Esophagus muscularis mucosa (tissue), 4 donors: ENCODE measurements at regions not wholly inside any gene's neighbourhood (a gene's known extent, or its start where the extent isn't known, plus 50 kb on each side); places are given as distances from the start of the nearest gene placed in this dataset.

Source experiments
- DNase-seq: peaks from one replicate; pipeline ENCODE4 v3.0.0-alpha.2; 2017; ENCODE audit errors: extremely low spot score
- H3K27ac ChIP-seq, 4 donors: fragments of 200-600 bp; sonication (generic); replicated peaks in 1 of 4; 1 replicate in 3 of 4; 2 replicates in 1 of 4; pipeline ENCODE4 v1.5.1; 2016 to 2019; ENCODE audit warnings: mild to moderate bottlenecking in 1 of 4
- H3K27me3 ChIP-seq, 4 donors: fragments of 200-600 bp; sonication (generic); one replicate each; pipeline versions ENCODE4 v1.5.1 to v1.6.0; 2016 to 2019
- H3K36me3 ChIP-seq, 4 donors: fragments of 200-600 bp; sonication (generic); one replicate each; pipeline ENCODE4 v1.5.1; 2016 to 2019
- H3K4me1 ChIP-seq, 4 donors: fragments of 200-600 bp; sonication (generic); one replicate each; pipeline ENCODE4 v1.5.1; 2016 to 2019
- H3K4me3 ChIP-seq, 4 donors: fragments of 200-600 bp; sonication (generic); 1 replicate in 2 of 4; 2 replicates in 2 of 4; pipeline ENCODE4 v1.5.1; 2016 to 2019; ENCODE audit warnings: mild to moderate bottlenecking in 4 of 4, moderate library complexity in 1 of 4
- H3K9me3 ChIP-seq, 4 donors: fragments of 200-600 bp; sonication (generic); 1 replicate in 3 of 4; 2 replicates in 1 of 4; pipeline ENCODE4 v1.5.1; 2016 to 2019
- CTCF ChIP-seq, 3 experiments: fragments of 200-600 bp in 2 of 3; fragments of 450-650 bp in 1 of 3; sonication (generic) in 2 of 3; IDR thresholded peaks; one replicate each; pipeline ENCODE4 v1.5.1; 2017 to 2019; ENCODE audit warnings: antibody characterized with exemption in 3 of 3, mild to moderate bottlenecking in 2 of 3, moderate library complexity in 1 of 3
- EP300 ChIP-seq: sonication (generic); formaldehyde crosslinking; IDR thresholded peaks from one replicate; pipeline ENCODE4 v1.6.1; 2017; ENCODE audit warnings: antibody characterized with exemption
- POLR2A ChIP-seq: fragments of 450-650 bp; IDR thresholded peaks from one replicate; pipeline ENCODE4 v1.6.1; 2017; ENCODE audit warnings: antibody characterized with exemption, moderate library complexity, mild to moderate bottlenecking, low read depth
- POLR2AphosphoS5 ChIP-seq, 2 donors: sonication (generic); formaldehyde crosslinking; IDR thresholded peaks; one replicate each; pipeline ENCODE4 v1.6.1; 2017; ENCODE audit warnings: antibody characterized with exemption in 2 of 2
- WGBS: methylation state at CpG from one replicate; pipeline ENCODE4 v1.1.5; 2018; 5-methylcytosine and 5-hydroxymethylcytosine counted together
- intact Hi-C: fragments of 100-400 bp; cut with DNase I; formaldehyde crosslinking; loops from one replicate; pipeline ENCODE4 v1.15.1; 2023

- H3K4me3 ChIP-seq: no peak overlapping the region
- intact Hi-C loops: no loop called here
- 63% methylated on average over 5 of the region's 5 CpGs for WGBS
- H3K27ac ChIP-seq: no peak overlapping the region
- peaks cover 0 to 25% (median 0%) of the 10 kb centered on the region in 4 donors for H3K9me3 ChIP-seq
- TF ChIP-seq POLR2A (no peak), EP300 (no peak), POLR2AphosphoS5 (IDR thresholded peaks at IDR 0.05) (no peak), CTCF (IDR thresholded peaks at IDR 0.05) (no peak)
- H3K4me1 ChIP-seq: no peaks in the 10 kb centered on the region
- no peaks in the 10 kb centered on the region for H3K36me3 ChIP-seq
- no peaks in the 10 kb centered on the region for H3K27me3 ChIP-seq
- no peak for DNase-seq
These were observed 188.7 kb upstream of the VCX start for GRCh38 chrX:7654316-7654715.

GRCh38 chrX:7647831-7648230 is 195.1 kb upstream of the VCX start:
- Histone ChIP-seq H3K27me3 (no peaks in the 10 kb centered on the region), H3K27ac (no peak overlapping the region), H3K4me1 (no peaks in the 10 kb centered on the region), H3K9me3 (peaks cover 0 to 5% (median 0%) of the 10 kb centered on the region in 4 donors), H3K4me3 (no peak overlapping the region), H3K36me3 (no peaks in the 10 kb centered on the region)
- no peak for DNase-seq
- intact Hi-C loops: no loop called here
- TF ChIP-seq POLR2AphosphoS5 (IDR thresholded peaks at IDR 0.05) (no peak), CTCF (IDR thresholded peaks at IDR 0.05) (no peak), POLR2A (no peak), EP300 (no peak)
- 28% methylated on average over 3 of the region's 3 CpGs for WGBS

GRCh38 chrX:7641141-7641540 is 201.8 kb upstream of the VCX start:
- WGBS: 83% methylated on average over 2 of the region's 2 CpGs
- Histone ChIP-seq H3K4me1 (no peaks in the 10 kb centered on the region), H3K27me3 (no peaks in the 10 kb centered on the region), H3K4me3 (no peak overlapping the region), H3K27ac (no peak overlapping the region), H3K9me3 (no peaks in the 10 kb centered on the region), H3K36me3 (no peaks in the 10 kb centered on the region)
- no peak for DNase-seq
- TF ChIP-seq EP300 (no peak), CTCF (IDR thresholded peaks at IDR 0.05) (no peak), POLR2A (no peak), POLR2AphosphoS5 (IDR thresholded peaks at IDR 0.05) (no peak)
- intact Hi-C loops: no loop called here

- TF ChIP-seq POLR2AphosphoS5 (IDR thresholded peaks at IDR 0.05) (no peak), POLR2A (no peak), CTCF (IDR thresholded peaks at IDR 0.05) (no peak), EP300 (no peak)
- H3K27ac ChIP-seq: no peak overlapping the region
- whole genome bisulfite sequencing: 80% methylated on average over 2 of the region's 2 CpGs
- H3K27me3 ChIP-seq: no peaks in the 10 kb centered on the region
- H3K36me3 ChIP-seq: no peaks in the 10 kb centered on the region
- DNase-seq: no peak
- intact Hi-C loops: no loop called here
- H3K9me3 ChIP-seq: no peaks in the 10 kb centered on the region
- H3K4me1 ChIP-seq: no peaks in the 10 kb centered on the region
- H3K4me3 ChIP-seq: no peak overlapping the region
These were observed 202.6 kb upstream of the VCX start for GRCh38 chrX:7640392-7640791.

- DNase-seq: no peak
- no peak for TF ChIP-seq POLR2A
- TF ChIP-seq CTCF (IDR thresholded peaks at IDR 0.05): no peak
- no peak for TF ChIP-seq POLR2AphosphoS5 (IDR thresholded peaks at IDR 0.05)
- TF ChIP-seq EP300: no peak
- no peak overlapping the region for H3K4me3 ChIP-seq
- no peaks in the 10 kb centered on the region for H3K27me3 ChIP-seq
- H3K9me3 ChIP-seq: no peaks in the 10 kb centered on the region
- H3K27ac ChIP-seq: no peak overlapping the region
- WGBS: 88% methylated on average over 7 of the region's 7 CpGs
- H3K36me3 ChIP-seq: no peaks in the 10 kb centered on the region
- H3K4me1 ChIP-seq: no peaks in the 10 kb centered on the region
- intact Hi-C loops: no loop called here
These were observed 204.8 kb upstream of the VCX start for GRCh38 chrX:7638078-7638710.
